ENCODE measurements at regions not wholly inside any gene's neighbourhood (a gene's known extent, or its start where the extent isn't known, plus 50 kb on each side); places are given as distances from the start of the nearest gene placed in this dataset.
A peak's percentile ranks its signal among the peaks of the same experiment; 100 is the strongest.

- no peak for DNase-seq
These were observed 228.2 kb downstream of the TBL1XR1 start for GRCh38 chr3:176969066-176969465.

DNA sequence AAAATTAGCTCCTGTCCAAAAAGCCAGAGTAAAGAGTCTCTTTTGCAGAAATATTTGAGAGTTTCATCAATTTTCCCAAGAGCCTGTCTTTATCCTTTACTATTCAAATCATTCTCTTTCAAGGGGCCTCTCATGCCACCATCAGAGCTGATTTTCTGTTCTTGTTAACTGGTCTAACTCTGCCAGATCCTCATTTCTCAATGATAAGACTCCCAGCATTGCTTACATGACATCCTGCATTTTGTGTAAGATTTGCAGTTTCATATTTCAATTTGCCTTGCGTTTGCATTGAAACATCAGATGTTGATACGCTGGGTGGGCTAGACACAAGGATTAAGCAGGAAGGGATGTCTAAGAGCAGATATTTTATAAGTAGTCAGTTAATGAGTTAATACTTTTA, 228.7 kb downstream of the TBL1XR1 start:
- DNase-seq: peak; percentile 22

DNA sequence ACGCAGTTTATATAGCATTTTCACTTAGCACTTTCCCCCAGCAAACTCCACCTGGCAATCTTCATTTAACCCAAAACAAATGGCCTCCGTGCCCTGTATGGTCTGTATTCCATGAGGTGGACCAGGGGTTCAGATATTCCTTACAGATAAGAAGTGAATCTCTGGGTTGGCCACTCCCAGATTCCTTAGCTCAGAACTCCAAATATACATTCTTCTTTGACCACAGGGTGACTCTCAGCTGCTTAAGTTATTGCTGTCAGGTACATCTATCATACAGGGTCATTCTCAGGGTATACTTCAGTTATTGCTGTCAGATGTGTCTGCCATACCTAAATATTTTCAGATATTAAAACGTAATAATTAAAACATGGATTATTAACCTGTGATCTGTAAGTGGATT, 229.8 kb downstream of the TBL1XR1 start:
- no peak for DNase-seq

GRCh38 chr3:176964661-176965060, 232.6 kb downstream of the TBL1XR1 start:
- no peak for DNase-seq

DNA sequence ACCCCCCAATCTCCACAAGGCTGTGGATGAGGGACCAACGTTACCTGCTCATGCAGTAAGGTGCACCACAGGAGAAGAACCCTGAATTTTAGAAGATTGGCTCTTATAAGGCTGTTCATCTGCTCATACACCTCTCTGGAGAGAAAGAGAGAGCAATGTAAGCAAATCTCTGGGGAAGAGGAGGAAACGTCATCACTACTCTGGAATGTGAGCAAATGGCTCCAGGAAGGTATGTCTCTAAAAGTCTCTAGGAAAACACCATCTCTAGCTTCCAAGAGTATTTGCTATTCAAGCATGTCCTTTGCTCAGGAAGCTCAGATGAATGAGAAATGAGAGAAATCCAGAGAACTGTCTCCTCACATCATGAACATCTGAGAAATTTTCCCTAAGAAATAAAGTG, 235.4 kb downstream of the TBL1XR1 start:
- DNase-seq: no peak

DNA sequence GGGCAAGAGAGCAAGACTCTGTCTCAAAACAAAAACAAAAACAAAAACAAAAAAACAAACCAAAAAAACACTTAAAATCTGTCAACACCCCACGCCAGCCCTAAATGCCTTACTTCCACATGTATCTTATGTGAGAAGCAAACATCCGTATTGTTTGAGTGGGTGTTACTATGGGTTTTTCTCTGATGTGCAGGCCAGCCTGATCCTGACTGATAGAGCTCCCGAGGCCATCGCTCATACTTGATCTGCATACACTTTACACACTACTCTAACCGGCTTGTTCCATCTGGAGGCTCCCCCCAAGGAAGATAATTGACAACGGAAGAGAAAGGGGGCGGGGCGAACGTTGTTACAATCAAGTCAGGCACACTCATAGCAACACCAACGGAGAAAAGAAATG, 237.4 kb downstream of the TBL1XR1 start:
- no peak for DNase-seq

- DNase-seq: no peak
These were observed 238.7 kb downstream of the TBL1XR1 start for GRCh38 chr3:176958560-176958959.

DNA sequence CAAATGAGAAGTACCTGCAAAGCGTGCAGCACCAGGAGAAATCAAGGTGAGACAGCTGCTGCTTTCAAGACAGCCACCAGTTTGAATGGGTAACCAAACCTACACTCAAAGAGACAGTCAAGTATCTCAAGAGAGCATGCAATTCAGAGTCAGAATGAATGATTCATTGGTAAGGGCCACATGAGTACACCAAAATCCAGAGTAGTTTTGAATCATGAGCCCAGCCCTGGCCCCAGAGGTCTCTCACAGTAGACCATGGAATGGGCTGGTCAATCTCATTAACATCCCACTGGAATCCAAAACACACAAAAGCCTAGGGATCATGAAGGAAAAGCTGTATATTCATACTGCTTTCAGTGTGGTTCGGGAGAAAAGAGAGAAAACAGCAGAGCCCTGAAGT, 242.8 kb downstream of the TBL1XR1 start:
- DNase-seq: no peak

GRCh38 chr3:176953106-176954060, 243.9 kb downstream of the TBL1XR1 start:
- no peak for DNase-seq

DNA sequence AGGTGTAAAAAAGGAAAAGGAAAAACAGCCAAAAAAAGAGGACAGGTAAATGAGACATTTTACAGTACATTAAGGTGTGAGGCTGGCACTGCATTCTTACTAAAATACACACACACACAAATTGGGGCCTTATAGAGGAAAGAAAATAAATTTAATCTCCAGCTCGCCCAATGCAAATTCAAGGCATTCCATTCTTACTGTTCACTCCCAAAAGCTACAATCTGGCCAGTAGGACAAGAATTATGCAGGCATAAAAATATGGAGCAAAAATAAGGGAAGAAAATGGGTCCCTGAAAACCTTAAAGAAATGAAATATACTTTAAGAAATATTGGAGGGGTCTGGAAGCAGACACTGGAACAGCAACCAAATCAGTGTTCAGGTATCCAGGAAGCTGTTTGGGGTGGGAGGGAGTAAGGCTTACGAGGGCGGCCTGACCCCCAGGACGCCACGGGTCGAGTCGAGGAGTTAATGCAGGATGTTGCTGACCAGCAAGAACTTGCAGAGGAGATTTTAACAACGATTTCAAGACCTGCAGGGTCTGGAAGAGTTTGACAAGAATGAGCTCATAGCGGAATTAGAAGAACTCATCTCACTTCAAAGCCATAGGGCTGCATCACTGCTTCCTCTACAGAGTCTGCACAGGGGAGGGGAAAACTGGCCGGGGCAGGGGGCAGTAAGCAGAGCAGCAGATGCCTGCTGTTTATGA, 245.5 kb downstream of the TBL1XR1 start:
- DNase-seq: no peak

DNA sequence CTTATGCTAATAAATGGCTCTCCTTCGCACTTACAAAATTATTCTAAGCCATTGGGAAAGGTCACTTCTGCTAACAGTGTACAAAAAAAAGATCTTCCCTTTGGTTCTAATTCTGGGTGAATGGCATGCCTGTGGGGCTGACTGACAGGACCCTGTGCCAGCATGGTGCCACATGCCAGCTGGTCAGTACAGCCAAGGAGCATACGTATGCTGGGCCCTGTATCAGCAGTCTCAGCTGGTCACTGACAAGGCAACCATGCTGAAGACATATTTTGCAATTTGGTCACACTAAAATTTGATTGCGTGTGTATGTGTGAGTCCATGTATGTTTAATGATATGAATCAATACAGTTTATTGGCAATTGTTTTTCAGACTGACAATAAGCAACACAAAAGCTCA, 246.1 kb downstream of the TBL1XR1 start:
- DNase-seq: no peak

DNA sequence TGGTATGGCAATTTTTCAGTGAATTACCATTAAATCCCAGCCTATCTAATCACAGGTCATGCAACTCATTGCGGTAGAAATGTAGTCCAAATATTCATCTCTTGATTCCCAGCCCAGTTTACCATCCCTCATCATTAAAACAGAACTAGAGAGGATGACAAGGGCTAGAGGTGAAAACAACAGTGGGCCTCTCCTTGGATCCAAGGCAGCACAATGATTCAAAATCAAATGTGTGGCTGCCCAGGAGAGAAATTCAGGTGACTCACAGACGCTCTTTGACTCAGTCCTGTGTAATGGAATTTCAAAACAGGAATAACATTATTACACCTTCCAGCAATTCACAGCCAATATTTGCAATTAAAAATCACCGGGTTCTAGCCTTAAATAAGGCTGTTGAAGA, 246.5 kb downstream of the TBL1XR1 start:
- DNase-seq: no peak

DNA sequence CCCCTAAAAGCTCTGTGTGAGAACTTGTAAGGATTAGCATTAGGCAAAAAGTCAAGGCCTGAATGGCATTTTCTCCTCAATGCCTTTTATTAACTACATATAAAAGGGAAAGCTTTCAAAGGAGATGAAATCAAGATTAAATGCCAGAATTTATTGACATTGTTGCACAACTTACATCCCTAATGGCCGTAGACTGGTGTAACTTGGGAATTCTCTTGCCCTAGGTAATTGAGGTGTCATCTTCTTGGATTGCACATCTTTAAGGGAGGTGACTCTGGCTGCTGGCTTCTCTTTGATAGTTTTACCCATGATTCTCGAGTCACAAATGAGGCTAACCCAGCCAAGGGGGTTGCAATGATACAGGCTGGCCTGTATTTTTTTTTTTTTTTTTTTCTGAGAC, 249.1 kb downstream of the TBL1XR1 start:
- peak; percentile 60 for DNase-seq

DNA sequence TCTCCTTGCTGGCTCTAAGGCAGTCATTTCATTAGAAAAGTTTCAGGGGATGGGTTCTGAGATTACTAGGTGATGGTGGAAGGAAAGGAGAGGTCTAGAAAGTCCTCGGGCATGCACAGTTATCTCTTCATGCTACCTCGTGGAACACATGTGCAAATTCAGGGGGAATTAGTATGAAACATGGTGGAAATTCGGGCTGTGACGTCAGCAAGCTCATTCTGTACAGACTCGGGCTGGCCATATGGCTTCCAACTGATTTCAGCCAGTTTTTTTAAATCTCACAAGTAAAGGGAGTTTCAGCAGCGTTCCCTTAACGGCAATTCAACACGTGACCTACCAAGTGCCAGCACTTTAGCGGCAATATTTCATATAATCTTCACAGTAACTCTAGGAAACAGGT, 251.1 kb downstream of the TBL1XR1 start:
- no peak for DNase-seq

GRCh38 chr3:176942305-176942704, 255.0 kb downstream of the TBL1XR1 start:
- DNase-seq: no peak

- no peak for DNase-seq
These were observed 255.6 kb downstream of the TBL1XR1 start for GRCh38 chr3:176941689-176942088.

DNA sequence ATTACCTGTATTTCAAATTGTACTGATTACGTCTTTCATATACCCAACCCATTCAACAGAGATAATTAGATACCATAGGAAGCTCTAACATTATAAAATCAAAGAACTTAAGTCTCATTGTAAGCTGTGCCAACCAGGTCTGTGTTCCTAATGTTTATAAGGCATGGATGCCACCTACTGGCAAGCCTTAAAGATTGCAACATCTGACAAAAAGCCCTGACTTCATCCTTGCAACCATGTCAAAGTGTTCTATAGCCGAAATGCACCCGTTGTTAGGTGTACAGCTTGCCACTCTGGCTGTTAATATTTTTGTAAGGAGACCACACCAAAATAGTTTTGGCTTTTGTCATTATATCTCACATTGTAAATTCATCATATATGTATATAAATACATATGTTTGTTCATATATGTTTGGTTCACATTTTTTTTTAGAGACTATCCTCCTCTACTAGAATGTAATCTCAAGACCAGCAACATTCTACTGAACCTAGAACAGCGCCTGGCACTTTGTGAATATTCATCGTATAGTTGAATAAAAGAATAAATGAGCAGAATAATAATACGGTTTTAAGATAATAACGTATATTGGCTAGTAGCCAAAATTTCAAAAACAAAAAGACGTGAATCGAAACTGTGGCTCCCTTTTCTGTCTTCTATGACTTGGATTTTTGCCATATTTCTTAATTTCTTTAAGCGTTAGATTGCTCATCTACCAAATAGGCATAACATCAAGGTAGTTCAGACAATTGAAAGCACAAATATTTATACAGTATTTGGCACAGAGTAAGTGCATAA, 258.1 kb downstream of the TBL1XR1 start:
- DNase-seq: peak; percentile 87

DNA sequence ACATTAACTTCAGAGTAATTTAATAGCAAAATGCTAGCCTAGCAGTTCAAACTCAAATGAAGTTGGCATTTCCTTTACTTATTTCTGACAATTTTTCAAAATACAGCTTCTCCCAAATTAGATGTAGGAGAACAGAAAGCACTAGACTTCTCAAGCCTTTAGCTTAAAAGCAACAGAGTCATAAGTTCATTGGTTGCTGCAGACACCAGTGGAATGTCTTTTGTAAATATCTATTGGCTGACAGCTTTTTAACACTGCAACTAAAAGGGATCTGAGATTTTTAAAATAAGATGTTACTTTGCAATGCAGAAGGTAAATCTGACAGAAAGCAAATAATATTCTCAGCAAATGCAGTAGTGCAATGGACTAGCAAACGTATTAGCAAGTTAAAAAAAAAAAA, 259.3 kb downstream of the TBL1XR1 start:
- DNase-seq: no peak

- DNase-seq: no peak
These were observed 259.7 kb downstream of the TBL1XR1 start for GRCh38 chr3:176937541-176937940.

- DNase-seq: peak; percentile 94
These were observed 261.9 kb downstream of the TBL1XR1 start for GRCh38 chr3:176935194-176935888.

DNA sequence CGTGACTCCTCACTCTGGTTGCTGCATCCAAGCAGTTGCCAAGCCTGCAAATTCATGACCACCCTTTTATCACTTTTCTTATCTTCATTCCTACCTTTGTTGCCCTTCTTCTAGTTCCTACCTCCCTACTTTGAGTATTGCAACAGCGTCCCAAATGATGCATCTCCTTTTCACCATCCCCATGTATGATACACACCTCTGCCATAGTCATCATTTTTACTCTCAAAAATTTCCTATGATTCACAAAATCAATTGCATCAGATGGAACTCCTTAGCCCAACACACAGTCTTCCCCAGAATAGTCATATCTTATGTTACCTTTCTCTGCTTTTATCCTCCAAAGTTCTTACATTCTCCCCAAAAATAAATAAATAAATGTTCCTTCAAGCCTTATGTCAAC, 262.6 kb downstream of the TBL1XR1 start:
- no peak for DNase-seq

DNA sequence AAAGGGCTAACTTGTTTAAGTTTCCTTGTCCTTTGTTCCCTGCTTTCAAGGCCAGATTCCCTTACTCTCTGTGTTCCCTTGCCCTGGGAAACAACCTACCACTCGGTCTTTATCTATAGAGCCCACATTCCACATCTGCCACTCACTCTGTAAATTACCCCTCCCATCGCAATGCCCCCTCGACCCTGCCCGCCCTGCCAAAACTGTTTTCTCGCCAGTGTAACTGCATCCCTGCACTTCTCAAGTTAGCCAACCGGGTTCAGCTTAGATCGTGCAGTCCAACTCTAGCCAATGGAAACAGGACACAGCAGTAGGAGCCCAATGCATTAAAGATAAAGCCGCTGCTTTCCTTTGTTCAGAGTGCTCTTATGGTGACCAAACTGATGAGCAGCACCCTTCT, 263.6 kb downstream of the TBL1XR1 start:
- no peak for DNase-seq

DNA sequence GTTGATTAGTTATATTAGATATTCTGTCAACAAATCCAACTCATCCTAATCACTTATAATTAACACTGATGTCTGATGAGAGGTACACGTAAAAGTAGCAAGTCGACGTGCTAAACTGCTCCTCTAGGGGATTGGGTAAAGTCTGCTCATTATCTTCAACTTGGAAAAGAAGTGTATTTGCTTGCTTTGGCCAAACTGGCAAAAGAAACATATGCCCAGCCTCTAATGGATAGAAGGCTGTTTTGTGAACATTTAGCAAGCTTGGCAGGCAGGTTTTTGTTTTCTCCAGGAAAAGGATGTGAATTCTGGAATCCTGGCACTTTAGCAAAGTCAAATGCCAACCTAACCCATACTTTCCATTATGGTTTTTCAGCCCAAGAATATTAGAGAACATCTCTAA, 264.8 kb downstream of the TBL1XR1 start:
- no peak for DNase-seq
